Retinal pigment epithelial cell (primary cell): ENCODE measurements at regions not wholly inside any gene's neighbourhood (a gene's known extent, or its start where the extent isn't known, plus 50 kb on each side); places are given as distances from the start of the nearest gene placed in this dataset.

Experiments
- DNase-seq: peaks from one replicate; pipeline ENCODE4 v3.0.0-alpha.2; 2010; ENCODE audit warnings: low read depth
- H3K4me3 ChIP-seq: 2 replicates; pipeline ENCODE4 v1.5.1; 2011; ENCODE audit warnings: mild to moderate bottlenecking, low read length, control low read depth, moderate library complexity
- TF ChIP-seq, protein P1 (sequence below): conservative IDR thresholded peaks from 2 replicates; pipeline ENCODE4 v1.5.1; 2011; ENCODE audit warnings: low read depth, low read length, control low read depth, inconsistent platforms

DNA sequence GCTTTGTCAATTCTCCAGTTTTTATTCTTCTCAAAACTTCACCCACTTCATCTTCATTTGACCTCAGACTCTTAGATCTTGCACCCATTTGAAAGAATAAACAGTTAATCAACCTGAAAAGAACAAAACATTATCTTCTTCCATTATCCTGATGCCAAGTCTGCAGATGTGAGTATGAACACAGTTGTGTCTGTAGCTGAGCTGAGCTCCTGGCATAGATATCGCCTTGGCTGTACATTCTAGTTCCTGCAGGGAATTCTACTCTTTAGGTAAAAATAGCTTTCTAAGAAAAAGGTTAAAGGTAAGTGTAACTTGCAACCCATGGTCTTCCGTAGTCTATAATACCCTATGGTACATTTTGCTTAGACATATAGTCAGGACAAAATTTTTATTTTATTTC, 169.7 kb downstream of the KCNA5 start:
- H3K4me3 ChIP-seq = no peak overlapping the region
- no peak for DNase-seq
- TF ChIP-seq, protein P1, sequence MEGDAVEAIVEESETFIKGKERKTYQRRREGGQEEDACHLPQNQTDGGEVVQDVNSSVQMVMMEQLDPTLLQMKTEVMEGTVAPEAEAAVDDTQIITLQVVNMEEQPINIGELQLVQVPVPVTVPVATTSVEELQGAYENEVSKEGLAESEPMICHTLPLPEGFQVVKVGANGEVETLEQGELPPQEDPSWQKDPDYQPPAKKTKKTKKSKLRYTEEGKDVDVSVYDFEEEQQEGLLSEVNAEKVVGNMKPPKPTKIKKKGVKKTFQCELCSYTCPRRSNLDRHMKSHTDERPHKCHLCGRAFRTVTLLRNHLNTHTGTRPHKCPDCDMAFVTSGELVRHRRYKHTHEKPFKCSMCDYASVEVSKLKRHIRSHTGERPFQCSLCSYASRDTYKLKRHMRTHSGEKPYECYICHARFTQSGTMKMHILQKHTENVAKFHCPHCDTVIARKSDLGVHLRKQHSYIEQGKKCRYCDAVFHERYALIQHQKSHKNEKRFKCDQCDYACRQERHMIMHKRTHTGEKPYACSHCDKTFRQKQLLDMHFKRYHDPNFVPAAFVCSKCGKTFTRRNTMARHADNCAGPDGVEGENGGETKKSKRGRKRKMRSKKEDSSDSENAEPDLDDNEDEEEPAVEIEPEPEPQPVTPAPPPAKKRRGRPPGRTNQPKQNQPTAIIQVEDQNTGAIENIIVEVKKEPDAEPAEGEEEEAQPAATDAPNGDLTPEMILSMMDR = no peak

GRCh38 chr12:5213990-5214389, 170.3 kb downstream of the KCNA5 start:
- TF ChIP-seq, protein P1 = no peak
- no peak for DNase-seq
- no peak overlapping the region for H3K4me3 ChIP-seq

DNA sequence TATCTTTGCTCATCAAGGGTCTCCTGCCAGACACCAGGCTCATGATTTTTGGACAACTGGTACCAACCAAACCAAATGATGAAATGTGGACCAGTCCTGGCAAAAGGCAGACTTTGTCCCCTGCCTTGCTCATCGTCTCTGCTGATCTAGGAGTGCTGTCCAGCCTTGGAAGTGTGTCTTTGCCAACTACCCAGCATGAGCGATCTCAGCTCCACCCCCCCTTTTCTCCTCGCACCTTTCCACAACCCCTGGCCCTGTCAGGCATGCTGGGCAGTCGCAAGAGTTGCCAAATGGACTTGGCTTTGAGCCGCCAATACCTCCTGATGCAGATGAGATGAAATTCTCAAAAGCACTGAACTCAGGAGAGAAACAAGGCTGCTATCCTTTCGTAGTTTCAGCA, 174.3 kb downstream of the KCNA5 start:
- DNase-seq = no peak
- no peak overlapping the region for H3K4me3 ChIP-seq
- TF ChIP-seq, protein P1 = no peak

GRCh38 chr12:5220099-5220498, 176.4 kb downstream of the KCNA5 start:
- no peak overlapping the region for H3K4me3 ChIP-seq
- no peak for DNase-seq
- TF ChIP-seq, protein P1 = no peak

DNA sequence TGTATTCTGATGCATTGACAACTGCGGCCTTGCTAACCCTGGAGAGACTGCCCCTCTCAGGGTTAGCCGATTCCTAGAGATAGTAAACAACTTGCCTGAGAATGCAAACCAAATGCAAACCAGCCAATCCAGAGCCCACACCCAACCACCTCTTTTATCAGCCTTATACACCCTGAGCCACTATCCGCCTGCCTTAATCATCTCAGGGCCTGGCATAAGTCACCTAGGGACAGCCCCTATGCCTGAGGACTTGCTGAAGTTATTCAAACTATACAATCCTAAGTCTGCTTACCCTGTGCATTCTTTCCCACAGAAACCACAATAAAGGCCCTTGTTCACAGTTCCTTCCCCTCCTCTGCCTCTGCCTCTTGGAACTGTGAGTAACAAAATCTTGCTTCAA, 177.2 kb downstream of the KCNA5 start:
- no peak overlapping the region for H3K4me3 ChIP-seq
- TF ChIP-seq, protein P1 = no peak
- no peak for DNase-seq

DNA sequence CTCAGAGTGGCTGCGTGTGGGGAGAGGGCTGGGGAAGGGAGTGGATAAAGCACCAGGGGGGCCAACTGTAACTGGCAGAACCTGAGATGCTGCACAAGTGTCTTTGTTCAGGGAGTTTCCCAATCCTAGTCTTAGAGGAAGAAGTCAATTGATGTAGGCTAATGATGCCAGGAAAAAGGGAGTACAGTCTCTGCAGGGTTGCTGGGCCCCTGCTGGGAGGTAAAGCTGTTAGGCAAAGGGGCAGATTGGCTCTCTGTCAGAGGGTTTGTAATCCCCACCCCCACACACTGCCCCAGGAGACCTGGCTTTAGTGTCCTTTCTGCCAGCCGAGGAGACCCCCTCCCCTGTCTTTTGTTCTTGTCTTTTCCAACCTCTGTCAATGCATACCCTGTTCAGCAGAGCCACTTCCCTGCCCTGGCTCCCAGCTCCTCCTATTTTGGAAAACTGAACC, 178.4 kb downstream of the KCNA5 start:
- TF ChIP-seq, protein P1 = no peak
- no peak for DNase-seq
- no peak overlapping the region for H3K4me3 ChIP-seq

GRCh38 chr12:5222729-5223128, 179.1 kb downstream of the KCNA5 start:
- TF ChIP-seq, protein P1 = no peak
- H3K4me3 ChIP-seq = no peak overlapping the region
- no peak for DNase-seq
